Brain microvascular endothelial cell (primary cell): ENCODE measurements at regions not wholly inside any gene's neighbourhood (a gene's known extent, or its start where the extent isn't known, plus 50 kb on each side); places are given as distances from the start of the nearest gene placed in this dataset.

Experiments
- DNase-seq: peaks from one replicate; pipeline ENCODE4 v3.0.0-alpha.2; 2020
- H3K27ac ChIP-seq: fragments of 250-450 bp; sonication (Bioruptor Pico); 2 replicates; pipeline ENCODE4 v1.5.1; 2020; ENCODE audit warnings: mild to moderate bottlenecking, moderate library complexity
- H3K27me3 ChIP-seq: fragments of 250-450 bp; sonication (Bioruptor Pico); replicated peaks from 2 replicates; pipeline ENCODE4 v1.5.1; 2020; ENCODE audit warnings: mild to moderate bottlenecking
- H3K36me3 ChIP-seq: fragments of 250-450 bp; sonication (Bioruptor Pico); replicated peaks from 2 replicates; pipeline ENCODE4 v1.5.1; 2020; ENCODE audit warnings: mild to moderate bottlenecking
- H3K4me3 ChIP-seq: 2 replicates; pipeline ENCODE4 v1.5.1; 2011; ENCODE audit warnings: low read depth, mild to moderate bottlenecking, control low read depth, low read length, moderate library complexity
- CTCF ChIP-seq: IDR thresholded peaks from 2 replicates; pipeline ENCODE4 v1.5.1; 2011; ENCODE audit warnings: low read depth, mild to moderate bottlenecking, moderate library complexity, low read length, control low read depth, inconsistent platforms; ENCODE audit errors: missing control alignments
- in situ Hi-C: cut with HindIII; loops from 2 replicates; pipeline ENCODE4 v1.10.0; 2017; ENCODE audit warnings: low sequenced_read_pairs, low pct_ligation_motif_present

DNA sequence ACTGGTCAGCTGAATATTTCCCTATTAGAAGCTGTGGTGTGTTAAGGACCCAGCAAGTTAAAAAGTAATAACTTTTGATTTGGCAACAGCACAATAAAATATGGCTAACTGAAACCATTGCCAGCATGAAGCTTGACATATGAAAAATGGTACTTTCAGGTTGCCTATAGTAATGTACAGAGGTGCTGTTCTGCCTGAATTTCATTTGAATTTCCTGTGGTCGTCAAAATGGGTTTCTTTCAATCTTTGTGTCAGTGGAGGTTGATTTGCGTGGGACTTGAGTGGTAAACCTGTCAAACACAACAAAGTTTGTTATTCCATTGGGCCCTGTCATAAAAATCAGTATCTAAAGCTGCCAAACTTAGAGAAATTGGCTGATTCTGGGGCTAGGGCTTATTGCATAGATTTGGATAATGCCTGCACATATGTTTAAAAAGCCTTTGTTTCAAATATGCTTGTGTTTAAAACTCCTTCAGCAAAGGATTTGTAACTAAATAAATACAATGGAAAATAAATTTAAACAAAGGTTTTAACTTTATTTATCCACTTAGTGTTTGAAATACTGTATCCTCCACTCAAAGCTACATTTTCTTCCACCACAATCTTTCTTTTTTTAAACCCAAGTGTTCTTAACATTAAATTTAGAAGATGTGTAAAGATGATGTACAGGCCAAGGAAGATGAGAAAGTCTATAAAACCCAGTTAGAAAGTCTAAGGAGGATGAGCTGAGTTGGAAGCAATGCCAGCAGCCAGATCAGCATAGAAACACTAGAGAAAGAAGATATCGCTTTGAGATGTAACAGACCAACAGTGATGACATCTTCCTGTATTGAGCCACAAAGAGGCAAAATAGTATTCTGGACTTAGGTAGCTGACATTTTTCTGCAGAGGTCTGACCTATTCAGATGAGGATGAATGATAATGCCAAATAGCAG is 134.8 kb upstream of the GIMD1 start:
- no peak for TF ChIP-seq CTCF
- Histone ChIP-seq H3K36me3 (no peaks in the 10 kb centered on the region), H3K4me3 (no peak overlapping the region), H3K27me3 (no peaks in the 10 kb centered on the region), H3K27ac (no peak overlapping the region)
- in situ Hi-C loops = no loop called here
- no peak for DNase-seq

DNA sequence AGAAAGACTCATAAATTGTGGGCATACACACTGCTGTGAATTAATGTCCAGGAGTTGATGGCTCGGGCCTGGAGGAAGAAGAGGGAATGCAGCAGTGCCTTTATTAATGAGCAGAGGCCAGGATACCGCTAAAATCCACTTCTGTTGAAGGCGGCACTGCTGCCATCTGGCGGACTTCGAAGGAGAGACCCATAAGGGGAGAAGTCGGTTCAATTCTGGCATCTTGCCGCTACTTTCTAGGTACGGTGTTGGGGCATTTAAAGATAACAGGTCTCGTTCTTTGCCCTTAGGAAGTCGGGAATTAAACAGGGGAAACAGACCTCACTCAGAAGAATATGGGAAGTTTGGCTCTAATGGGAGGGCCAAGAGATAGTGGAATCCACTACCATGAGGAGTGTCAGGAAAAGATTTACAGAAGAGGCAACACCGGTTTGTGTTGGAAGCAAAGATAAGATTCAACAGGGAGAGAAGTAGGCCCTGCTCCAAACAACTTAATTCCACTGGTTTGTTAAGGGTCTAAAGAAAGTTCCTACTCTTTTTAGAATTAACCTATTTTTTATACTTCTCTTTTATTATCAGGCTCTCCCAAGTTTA is 133.6 kb upstream of the GIMD1 start:
- TF ChIP-seq CTCF = peak; percentile 88
- Histone ChIP-seq H3K27ac (no peak overlapping the region), H3K27me3 (no peaks in the 10 kb centered on the region), H3K4me3 (no peak overlapping the region), H3K36me3 (no peaks in the 10 kb centered on the region)
- DNase-seq = peak; percentile 57
- in situ Hi-C loops = no loop called here

DNA sequence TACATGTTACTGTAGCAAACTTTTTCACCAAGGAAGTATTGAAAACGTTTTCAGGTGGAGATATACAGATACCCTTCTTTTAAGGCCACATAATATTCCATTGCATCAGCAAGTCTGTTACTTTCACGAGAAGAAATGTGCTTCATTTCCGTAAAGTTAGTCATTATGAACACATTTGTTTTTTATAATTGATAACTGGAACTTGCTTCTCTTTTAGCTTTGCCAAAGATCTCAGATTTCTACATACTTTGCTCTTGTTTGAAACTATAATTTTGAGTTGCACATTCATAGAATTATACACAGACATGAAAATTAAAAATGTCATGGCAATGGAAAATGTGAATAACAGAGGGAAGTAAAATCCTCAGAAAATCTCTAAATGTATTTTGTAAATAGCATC is 128.7 kb upstream of the GIMD1 start:
- no peak for DNase-seq
- Histone ChIP-seq H3K27me3 (no peaks in the 10 kb centered on the region), H3K4me3 (no peak overlapping the region), H3K36me3 (no peaks in the 10 kb centered on the region), H3K27ac (no peak overlapping the region)
- no peak for TF ChIP-seq CTCF
- in situ Hi-C loops = no loop called here

- Histone ChIP-seq H3K27ac (no peak overlapping the region), H3K36me3 (no peaks in the 10 kb centered on the region), H3K27me3 (no peaks in the 10 kb centered on the region), H3K4me3 (no peak overlapping the region)
- DNase-seq = no peak
- TF ChIP-seq CTCF = no peak
- in situ Hi-C loops = no loop called here
Measured at GRCh38 chr4:106496061-106496460, 127.5 kb upstream of the GIMD1 start.

GRCh38 chr4:106495476-106495875 is 126.9 kb upstream of the GIMD1 start:
- no peak for TF ChIP-seq CTCF
- in situ Hi-C loops = no loop called here
- no peak overlapping the region for H3K4me3 ChIP-seq
- DNase-seq = no peak
- H3K36me3 ChIP-seq = no peaks in the 10 kb centered on the region
- H3K27ac ChIP-seq = no peak overlapping the region
- no peaks in the 10 kb centered on the region for H3K27me3 ChIP-seq
